ENCODE measurements at regions not wholly inside any gene's neighbourhood (a gene's known extent, or its start where the extent isn't known, plus 50 kb on each side); places are given as distances from the start of the nearest gene placed in this dataset.

GRCh38 chr12:126718365-126718764 lies 1548.6 kb upstream of the TMEM132C start:
- Mint-ChIP-seq H3K27me3 (ENCODE audit: insufficient read depth) (no peaks in the 10 kb centered on the region), H3K4me3 (no peak overlapping the region), H3K4me1 (ENCODE audit: low read depth) (no peaks in the 10 kb centered on the region), H3K36me3 (ENCODE audit: low read depth) (no peaks in the 10 kb centered on the region), H3K9me3 (peaks cover 41% of the 10 kb centered on the region), H3K27ac (no peak overlapping the region)
- no peak for DNase-seq
- TF ChIP-seq, protein P1, sequence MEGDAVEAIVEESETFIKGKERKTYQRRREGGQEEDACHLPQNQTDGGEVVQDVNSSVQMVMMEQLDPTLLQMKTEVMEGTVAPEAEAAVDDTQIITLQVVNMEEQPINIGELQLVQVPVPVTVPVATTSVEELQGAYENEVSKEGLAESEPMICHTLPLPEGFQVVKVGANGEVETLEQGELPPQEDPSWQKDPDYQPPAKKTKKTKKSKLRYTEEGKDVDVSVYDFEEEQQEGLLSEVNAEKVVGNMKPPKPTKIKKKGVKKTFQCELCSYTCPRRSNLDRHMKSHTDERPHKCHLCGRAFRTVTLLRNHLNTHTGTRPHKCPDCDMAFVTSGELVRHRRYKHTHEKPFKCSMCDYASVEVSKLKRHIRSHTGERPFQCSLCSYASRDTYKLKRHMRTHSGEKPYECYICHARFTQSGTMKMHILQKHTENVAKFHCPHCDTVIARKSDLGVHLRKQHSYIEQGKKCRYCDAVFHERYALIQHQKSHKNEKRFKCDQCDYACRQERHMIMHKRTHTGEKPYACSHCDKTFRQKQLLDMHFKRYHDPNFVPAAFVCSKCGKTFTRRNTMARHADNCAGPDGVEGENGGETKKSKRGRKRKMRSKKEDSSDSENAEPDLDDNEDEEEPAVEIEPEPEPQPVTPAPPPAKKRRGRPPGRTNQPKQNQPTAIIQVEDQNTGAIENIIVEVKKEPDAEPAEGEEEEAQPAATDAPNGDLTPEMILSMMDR (IDR thresholded peaks at IDR 0.05) = no peak

- Mint-ChIP-seq H3K36me3 (ENCODE audit: low read depth) (no peaks in the 10 kb centered on the region), H3K9me3 (peaks cover 35% of the 10 kb centered on the region), H3K27ac (no peak overlapping the region), H3K4me1 (ENCODE audit: low read depth) (no peaks in the 10 kb centered on the region), H3K4me3 (no peak overlapping the region), H3K27me3 (ENCODE audit: insufficient read depth) (no peaks in the 10 kb centered on the region)
- TF ChIP-seq, protein P1 (IDR thresholded peaks at IDR 0.05) = no peak
- no peak for DNase-seq
Observed at GRCh38 chr12:126719912-126720705, 1546.9 kb upstream of the TMEM132C start.

DNA sequence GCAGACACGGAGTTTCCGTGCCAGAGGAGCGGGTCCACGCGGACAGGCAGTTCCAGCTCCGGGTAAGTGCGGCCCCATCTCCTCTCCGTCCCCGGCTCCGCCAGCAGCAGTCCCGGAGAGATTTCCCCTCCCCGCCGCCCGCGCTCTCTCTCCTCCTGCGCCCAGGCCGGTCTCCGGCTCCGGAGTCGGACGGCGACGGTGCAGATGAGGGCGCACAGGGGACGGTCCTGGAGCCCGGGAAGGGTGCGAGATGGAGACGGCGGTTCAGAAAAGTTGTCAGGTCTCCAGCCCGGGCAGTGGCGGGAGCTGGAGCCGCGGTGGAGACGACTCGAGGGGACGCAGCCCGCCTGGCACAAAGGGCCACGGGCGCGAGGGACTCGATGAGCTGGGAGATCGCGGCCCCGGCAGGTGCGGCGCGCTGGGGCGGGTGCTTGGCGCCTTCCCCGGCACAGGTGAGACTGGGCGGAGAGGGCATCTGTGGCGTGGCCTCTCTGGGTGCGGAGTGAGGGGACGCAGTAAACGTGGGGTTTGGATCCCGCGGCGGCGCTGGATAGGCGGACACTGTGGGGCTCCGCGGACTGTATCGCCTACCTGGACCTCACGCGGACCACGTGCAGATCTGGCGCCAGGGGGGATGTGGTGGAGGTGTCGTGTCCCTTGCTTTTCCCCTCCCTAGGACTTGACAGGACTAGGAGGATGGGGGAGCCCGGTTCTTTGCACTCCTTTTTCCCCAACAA lies 1540.3 kb upstream of the TMEM132C start:
- H3K36me3 Mint-ChIP-seq (ENCODE audit: low read depth) = no peaks in the 10 kb centered on the region
- H3K4me3 Mint-ChIP-seq = no peak overlapping the region
- no peak for DNase-seq
- H3K27me3 Mint-ChIP-seq (ENCODE audit: insufficient read depth) = no peaks in the 10 kb centered on the region
- no peaks in the 10 kb centered on the region for H3K4me1 Mint-ChIP-seq (ENCODE audit: low read depth)
- H3K9me3 Mint-ChIP-seq = peaks cover 35% of the 10 kb centered on the region
- no peak overlapping the region for H3K27ac Mint-ChIP-seq
- TF ChIP-seq, protein P1 (IDR thresholded peaks at IDR 0.05) = no peak

GRCh38 chr12:126727218-126728075 lies 1539.5 kb upstream of the TMEM132C start:
- TF ChIP-seq, protein P1 (IDR thresholded peaks at IDR 0.05) = no peak
- Mint-ChIP-seq H3K4me3 (no peak overlapping the region), H3K9me3 (peaks cover 33% of the 10 kb centered on the region), H3K4me1 (ENCODE audit: low read depth) (no peaks in the 10 kb centered on the region), H3K36me3 (ENCODE audit: low read depth) (no peaks in the 10 kb centered on the region), H3K27ac (no peak overlapping the region), H3K27me3 (ENCODE audit: insufficient read depth) (no peaks in the 10 kb centered on the region)
- DNase-seq = no peak

DNA sequence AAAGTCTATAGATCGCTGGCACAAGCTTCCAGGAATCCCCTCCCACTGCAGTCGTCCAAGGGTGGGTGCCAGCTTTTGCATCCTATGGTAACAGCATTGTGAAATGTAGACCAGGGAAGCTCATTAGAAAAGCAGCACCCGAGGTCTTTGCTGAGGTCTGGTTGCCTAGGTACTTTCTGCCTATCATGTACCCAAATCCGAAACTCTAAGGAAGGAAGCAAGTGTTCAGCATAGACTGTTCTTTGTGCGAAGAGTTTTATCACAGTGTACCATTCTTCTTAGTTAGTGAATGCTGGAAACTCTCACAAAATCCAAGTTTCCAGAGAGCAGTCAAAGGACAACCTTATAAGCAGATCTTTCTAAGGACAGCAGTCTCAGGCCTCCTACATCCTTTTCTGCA lies 1532.7 kb upstream of the TMEM132C start:
- Mint-ChIP-seq H3K4me1 (ENCODE audit: low read depth) (no peaks in the 10 kb centered on the region), H3K4me3 (no peak overlapping the region)

More for the DNA sequence above, 1532.7 kb upstream of the TMEM132C start:
- no peak overlapping the region for H3K27ac Mint-ChIP-seq
- no peaks in the 10 kb centered on the region for H3K27me3 Mint-ChIP-seq (ENCODE audit: insufficient read depth)
- no peak for DNase-seq
- no peaks in the 10 kb centered on the region for H3K36me3 Mint-ChIP-seq (ENCODE audit: low read depth)
- H3K9me3 Mint-ChIP-seq = peaks cover 26% of the 10 kb centered on the region
- TF ChIP-seq, protein P1 (IDR thresholded peaks at IDR 0.05) = no peak
